HUES48 (cell line): ENCODE measurements at regions not wholly inside any gene's neighbourhood (a gene's known extent, or its start where the extent isn't known, plus 50 kb on each side); places are given as distances from the start of the nearest gene placed in this dataset.

Experiments
- H3K27ac ChIP-seq: one replicate; pipeline ENCODE4 v1.7.0; 2013; ENCODE audit warnings: low read depth, low read length, inconsistent platforms
- H3K27me3 ChIP-seq: 2 replicates; pipeline ENCODE4 v1.6.1; 2013; ENCODE audit warnings: mild to moderate bottlenecking, low read length; ENCODE audit not compliant: control insufficient read depth, insufficient read depth
- H3K36me3 ChIP-seq: 2 replicates; pipeline ENCODE4 v1.6.1; 2013; ENCODE audit warnings: low read length; ENCODE audit not compliant: control insufficient read depth, insufficient read depth
- H3K4me1 ChIP-seq: 2 replicates; pipeline ENCODE4 v1.6.1; 2013; ENCODE audit warnings: mild to moderate bottlenecking, low read length; ENCODE audit not compliant: control insufficient read depth, insufficient read depth
- H3K4me3 ChIP-seq: 2 replicates; pipeline ENCODE4 v1.5.1; 2013; ENCODE audit warnings: mild to moderate bottlenecking, low read depth, low read length
- H3K9ac ChIP-seq: 2 replicates; pipeline ENCODE4 v1.6.1; 2013; ENCODE audit warnings: mild to moderate bottlenecking, low read depth, low read length, moderate library complexity
- H3K9me3 ChIP-seq: 2 replicates; pipeline ENCODE4 v1.6.1; 2013; ENCODE audit warnings: low read length; ENCODE audit not compliant: control insufficient read depth, insufficient read depth

DNA sequence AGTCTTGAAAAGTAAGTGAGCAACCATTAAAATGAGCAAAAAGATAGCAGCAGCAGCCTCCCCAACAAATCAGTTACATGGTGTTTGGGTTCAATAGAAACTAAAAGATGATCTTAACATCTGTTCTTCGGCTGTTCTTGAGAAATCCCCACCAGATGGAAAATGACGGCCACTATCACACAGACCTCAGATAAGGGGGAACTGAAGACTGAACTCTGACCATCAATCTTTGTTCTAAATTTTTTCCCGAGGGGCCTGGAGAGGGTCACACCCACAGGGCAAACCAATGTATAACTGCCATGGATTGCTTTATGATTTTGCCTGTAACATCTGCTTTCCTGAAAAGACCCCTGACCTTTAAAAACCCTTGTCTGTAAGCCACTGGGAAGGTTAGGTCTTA is 624.8 kb upstream of the KIRREL3 start:
- H3K27me3 ChIP-seq, result no peaks in the 10 kb centered on the region
- no peak overlapping the region for H3K27ac ChIP-seq
- no peak overlapping the region for H3K4me3 ChIP-seq
- H3K9me3 ChIP-seq, result no peaks in the 10 kb centered on the region
- no peak overlapping the region for H3K9ac ChIP-seq
- H3K4me1 ChIP-seq, result no peaks in the 10 kb centered on the region
- no peaks in the 10 kb centered on the region for H3K36me3 ChIP-seq

DNA sequence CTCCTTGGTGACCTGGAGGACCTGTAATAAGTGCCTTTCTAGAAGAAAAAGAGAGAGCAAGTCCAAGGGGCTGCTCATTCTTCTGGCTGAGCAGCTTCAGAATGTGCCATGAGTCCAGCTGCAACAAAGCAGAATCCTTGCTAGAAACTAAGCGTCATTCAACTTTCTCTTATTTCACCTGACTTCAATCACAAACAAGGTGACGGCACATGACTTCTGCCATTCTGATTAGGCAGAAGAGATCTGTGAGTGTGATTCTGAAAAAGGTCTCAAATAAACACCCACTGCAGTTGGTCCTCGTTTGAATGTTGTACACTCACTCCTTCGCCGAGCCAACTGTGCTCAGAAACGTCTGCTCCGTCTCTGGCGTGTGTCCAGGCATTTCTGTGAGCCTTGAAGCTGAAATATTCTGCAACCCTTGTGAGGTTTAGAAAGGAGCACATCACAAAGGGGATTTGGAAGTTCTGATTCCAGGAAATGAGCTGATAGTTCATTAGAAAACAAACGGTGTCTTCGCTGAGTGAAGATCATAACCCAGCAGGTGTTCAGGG is 623.8 kb upstream of the KIRREL3 start:
- H3K4me3 ChIP-seq, result no peak overlapping the region
- no peak overlapping the region for H3K27ac ChIP-seq
- H3K4me1 ChIP-seq, result no peaks in the 10 kb centered on the region
- H3K36me3 ChIP-seq, result no peaks in the 10 kb centered on the region
- H3K9me3 ChIP-seq, result no peaks in the 10 kb centered on the region
- no peaks in the 10 kb centered on the region for H3K27me3 ChIP-seq
- H3K9ac ChIP-seq, result no peak overlapping the region

DNA sequence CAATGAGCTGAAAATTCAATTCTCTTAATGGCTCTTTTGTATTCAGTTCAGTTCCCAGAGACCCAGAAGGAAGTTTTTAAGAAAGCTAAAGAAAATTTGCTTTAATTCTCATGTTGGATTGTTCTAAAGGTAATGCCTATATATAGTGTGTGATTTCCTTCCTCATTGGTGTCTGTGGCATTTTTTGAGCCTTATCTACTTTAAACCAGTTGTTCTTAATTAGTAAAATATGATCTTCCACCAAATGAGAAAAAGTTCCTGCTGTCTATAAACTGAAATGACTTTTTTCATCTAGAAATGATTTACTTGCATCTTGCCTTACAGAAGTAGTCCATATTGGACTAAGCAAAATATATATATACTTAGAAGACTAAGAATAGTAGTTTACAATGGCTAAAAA is 622.1 kb upstream of the KIRREL3 start:
- H3K36me3 ChIP-seq, result no peaks in the 10 kb centered on the region
- H3K4me3 ChIP-seq, result no peak overlapping the region
- no peak overlapping the region for H3K27ac ChIP-seq
- no peaks in the 10 kb centered on the region for H3K9me3 ChIP-seq
- no peak overlapping the region for H3K9ac ChIP-seq
- H3K27me3 ChIP-seq, result no peaks in the 10 kb centered on the region
- no peaks in the 10 kb centered on the region for H3K4me1 ChIP-seq

DNA sequence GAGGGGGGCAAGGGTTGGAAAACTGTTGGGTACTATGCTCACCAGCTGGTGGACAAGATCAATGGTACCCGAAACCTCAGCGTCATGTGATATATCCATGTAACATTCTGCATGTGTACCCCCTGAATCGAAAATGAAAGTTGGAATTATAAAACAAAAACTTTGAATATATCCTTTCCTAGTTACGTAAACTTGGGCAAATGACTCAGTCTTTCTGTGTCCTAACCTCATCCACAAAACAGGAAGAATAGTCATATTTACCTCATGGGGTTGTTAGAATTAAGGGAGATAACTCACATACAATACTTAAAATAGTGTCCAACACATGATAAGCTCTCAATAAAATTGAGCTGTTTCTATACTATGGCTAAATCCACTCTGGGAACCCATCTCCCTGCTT is 620.1 kb upstream of the KIRREL3 start:
- H3K4me1 ChIP-seq, result no peaks in the 10 kb centered on the region
- no peaks in the 10 kb centered on the region for H3K9me3 ChIP-seq
- no peaks in the 10 kb centered on the region for H3K36me3 ChIP-seq
- H3K27ac ChIP-seq, result no peak overlapping the region
- no peak overlapping the region for H3K9ac ChIP-seq
- H3K27me3 ChIP-seq, result no peaks in the 10 kb centered on the region
- no peak overlapping the region for H3K4me3 ChIP-seq

DNA sequence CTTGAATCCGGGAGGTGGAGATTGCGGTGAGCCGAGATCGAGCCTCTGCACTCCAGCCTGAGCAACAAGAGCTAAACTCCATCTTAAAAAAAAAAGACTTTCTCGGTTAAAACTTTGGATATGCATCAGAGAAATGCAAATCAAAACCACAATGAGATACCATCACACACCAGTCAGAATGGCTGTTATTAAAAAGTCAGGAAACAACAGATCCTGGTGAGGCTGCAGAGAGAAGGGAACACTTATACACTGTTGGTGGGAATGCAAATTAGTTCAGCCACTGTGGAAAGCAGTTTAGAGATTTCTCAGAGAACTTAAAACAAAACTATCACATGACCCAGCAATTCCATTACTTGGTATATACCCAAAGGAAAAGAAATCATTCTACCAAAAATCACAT is 619.4 kb upstream of the KIRREL3 start:
- Histone ChIP-seq H3K9ac (no peak overlapping the region), H3K9me3 (no peaks in the 10 kb centered on the region)

DNA sequence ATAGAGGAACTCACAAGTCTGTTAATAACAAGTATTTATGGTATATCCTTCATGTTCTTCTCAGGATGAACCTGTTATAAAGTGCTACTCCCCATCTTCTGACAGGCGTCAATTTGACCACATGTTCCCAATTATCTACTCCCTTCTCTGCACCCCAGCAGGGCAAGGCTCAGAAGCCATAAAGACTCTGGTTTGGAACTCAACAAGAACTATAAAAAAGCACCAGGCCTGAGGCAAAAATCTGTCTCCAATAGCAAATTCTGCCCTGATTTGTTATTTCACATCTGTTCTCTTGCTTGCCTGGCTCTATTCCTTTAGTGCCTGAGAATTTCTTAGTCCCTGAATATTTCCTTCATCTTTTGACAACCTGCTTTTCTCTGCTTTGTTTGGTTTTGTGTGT is 618.2 kb upstream of the KIRREL3 start:
- Histone ChIP-seq H3K9me3 (no peaks in the 10 kb centered on the region), H3K27me3 (no peaks in the 10 kb centered on the region), H3K4me3 (no peak overlapping the region), H3K36me3 (no peaks in the 10 kb centered on the region), H3K27ac (no peak overlapping the region), H3K4me1 (no peaks in the 10 kb centered on the region), H3K9ac (no peak overlapping the region)

More for the DNA sequence above, 619.4 kb upstream of the KIRREL3 start:
- H3K4me1 ChIP-seq, result no peaks in the 10 kb centered on the region
- H3K4me3 ChIP-seq, result no peak overlapping the region
- no peak overlapping the region for H3K27ac ChIP-seq
- no peaks in the 10 kb centered on the region for H3K36me3 ChIP-seq
- H3K27me3 ChIP-seq, result no peaks in the 10 kb centered on the region

DNA sequence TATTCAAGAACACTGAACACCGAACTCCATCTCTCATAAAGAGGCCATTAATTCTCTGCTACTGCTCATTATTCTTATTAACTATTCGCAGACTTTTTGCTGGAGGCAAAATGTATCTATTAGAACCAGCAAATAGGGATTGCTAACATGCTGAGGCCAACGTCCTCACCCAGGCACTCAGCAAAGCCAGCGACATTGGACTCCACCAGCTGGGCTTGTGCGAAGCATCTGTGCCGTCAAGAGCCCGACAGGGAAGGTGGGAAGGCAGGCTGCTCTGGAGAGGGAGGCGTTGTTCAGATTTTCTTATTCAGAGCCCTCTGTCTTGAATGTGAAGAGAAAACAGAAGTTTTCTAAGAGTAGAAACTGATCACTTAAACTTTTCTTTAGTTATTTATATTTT is 615.6 kb upstream of the KIRREL3 start:
- Histone ChIP-seq H3K27ac (no peak overlapping the region), H3K27me3 (no peaks in the 10 kb centered on the region), H3K9me3 (no peaks in the 10 kb centered on the region), H3K4me1 (0 out of 2 replicates have a peak, but pooled peaks cover 4% of the 10 kb centered on the region), H3K4me3 (no peak overlapping the region), H3K36me3 (no peaks in the 10 kb centered on the region), H3K9ac (no peak overlapping the region)

DNA sequence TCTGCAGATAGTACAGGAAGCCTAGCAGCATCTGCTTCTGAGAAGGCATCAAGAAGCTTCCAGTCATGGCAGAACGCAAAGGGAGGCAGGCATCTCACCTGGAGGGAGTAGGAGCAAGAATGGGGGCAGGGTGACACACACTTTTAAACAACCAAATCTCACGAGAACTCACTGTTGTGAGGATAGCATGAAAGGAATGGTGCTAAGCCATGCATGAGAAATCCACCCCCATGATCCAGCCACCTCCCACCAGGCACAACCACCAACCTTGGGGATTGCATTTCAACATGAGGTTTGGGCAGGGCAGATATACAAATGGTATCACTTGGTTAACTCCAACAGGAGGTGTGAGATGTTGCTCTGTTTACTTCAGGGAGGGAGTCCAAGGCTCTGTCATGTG is 612.0 kb upstream of the KIRREL3 start:
- no peaks in the 10 kb centered on the region for H3K9me3 ChIP-seq
- H3K36me3 ChIP-seq, result no peaks in the 10 kb centered on the region

DNA sequence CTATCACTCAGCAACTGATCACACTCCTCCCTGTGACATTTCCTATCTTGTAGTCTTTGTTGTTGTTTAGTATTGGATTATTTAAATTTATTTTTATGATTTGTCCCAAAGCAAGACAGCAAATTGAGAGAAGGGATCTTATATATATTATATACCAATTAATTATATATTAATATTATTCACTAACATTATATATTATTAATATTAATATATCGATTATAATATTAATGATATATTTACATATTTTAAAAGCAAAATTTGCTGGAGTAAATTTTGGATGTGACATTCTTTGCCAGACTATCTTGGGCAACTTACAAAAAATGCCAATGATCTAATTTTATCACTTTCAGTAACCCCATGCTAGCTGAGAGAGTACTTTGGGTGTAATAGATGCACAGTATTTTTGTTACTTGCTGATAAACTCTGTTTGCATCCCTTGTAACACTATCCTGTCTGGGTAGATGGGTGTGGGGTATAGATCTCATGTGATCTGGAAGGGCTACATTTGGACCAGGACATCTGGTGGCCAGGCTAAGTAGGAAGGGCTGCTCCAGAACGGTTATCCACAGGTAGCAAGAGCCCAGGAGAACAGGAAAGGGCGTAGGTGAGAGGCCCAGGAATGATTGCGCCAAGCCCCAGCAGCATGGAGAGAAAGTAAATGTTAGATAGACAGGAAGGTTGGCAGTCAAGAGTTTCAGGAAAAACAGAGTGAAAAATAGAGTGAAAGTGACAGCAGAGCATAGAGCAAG is 608.6 kb upstream of the KIRREL3 start:
- Histone ChIP-seq H3K9me3 (no peaks in the 10 kb centered on the region), H3K4me3 (no peak overlapping the region), H3K4me1 (0 out of 2 replicates have a peak, but pooled peaks cover 4% of the 10 kb centered on the region), H3K27me3 (no peaks in the 10 kb centered on the region), H3K9ac (no peak overlapping the region), H3K27ac (no peak overlapping the region), H3K36me3 (no peaks in the 10 kb centered on the region)

More for the DNA sequence above, 612.0 kb upstream of the KIRREL3 start:
- Histone ChIP-seq H3K9ac (no peak overlapping the region), H3K27me3 (no peaks in the 10 kb centered on the region), H3K4me1 (0 out of 2 replicates have a peak, but pooled peaks cover 4% of the 10 kb centered on the region), H3K27ac (no peak overlapping the region), H3K4me3 (no peak overlapping the region)

DNA sequence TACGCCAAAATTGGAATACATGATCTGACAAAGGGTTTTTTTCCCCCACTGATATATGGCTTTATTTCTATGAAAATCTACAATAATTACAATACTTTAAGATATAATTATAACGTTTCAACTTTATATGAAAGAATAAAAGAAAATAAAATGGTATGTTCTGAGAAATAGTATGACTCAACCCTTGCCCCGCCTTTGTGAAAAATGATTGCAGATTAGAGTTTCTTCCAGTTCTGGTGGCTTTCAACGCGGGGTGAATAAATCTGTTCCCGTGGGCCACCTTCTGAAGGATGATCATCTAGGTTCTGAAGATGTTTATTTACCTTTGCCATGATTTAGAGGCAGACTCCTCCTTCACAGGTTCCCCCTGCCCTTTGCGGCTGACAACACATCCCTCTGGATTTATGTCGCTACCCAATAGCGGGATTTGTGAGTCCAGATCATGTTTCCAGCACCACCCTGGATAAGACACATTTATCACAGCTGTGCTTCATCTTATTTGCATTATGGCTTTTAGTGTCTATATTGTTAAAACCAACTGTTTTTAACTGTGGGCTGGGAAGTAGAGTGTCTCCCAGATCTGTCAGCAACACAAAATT is 607.0 kb upstream of the KIRREL3 start:
- H3K4me1 ChIP-seq, result 0 out of 2 replicates have a peak, but pooled peaks cover 4% of the 10 kb centered on the region
- no peaks in the 10 kb centered on the region for H3K27me3 ChIP-seq
- H3K36me3 ChIP-seq, result no peaks in the 10 kb centered on the region
- no peak overlapping the region for H3K27ac ChIP-seq
- no peaks in the 10 kb centered on the region for H3K9me3 ChIP-seq
- H3K4me3 ChIP-seq, result no peak overlapping the region
- H3K9ac ChIP-seq, result no peak overlapping the region

DNA sequence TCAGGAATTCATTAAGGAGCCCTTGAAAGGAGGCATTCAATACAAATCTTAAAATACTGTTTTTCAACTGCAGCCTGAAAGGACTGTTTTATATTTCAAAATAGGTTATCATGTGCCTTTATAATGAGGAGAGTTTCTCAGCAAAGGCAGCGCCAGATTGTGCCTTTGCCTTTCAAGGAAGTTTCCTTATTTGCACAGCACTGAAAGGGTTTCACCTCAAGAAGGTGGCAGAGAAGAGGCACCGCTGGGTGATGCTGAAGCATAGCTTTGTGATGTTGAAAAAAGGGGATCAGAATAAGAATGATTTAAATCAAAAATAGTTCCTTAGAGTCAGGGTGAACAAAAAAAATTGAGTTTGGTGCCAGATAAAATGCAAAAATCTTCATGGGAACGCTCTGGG is 601.0 kb upstream of the KIRREL3 start:
- Histone ChIP-seq H3K36me3 (no peaks in the 10 kb centered on the region), H3K27ac (no peak overlapping the region), H3K4me1 (peaks cover 12% of the 10 kb centered on the region), H3K4me3 (no peak overlapping the region), H3K27me3 (no peaks in the 10 kb centered on the region), H3K9ac (no peak overlapping the region), H3K9me3 (no peaks in the 10 kb centered on the region)
